AG09319 (cell line): ENCODE measurements at regions not wholly inside any gene's neighbourhood (a gene's known extent, or its start where the extent isn't known, plus 50 kb on each side); places are given as distances from the start of the nearest gene placed in this dataset.

Source experiments
- DNase-seq: peaks from one replicate; pipeline ENCODE4 v3.0.0-alpha.2; 2010; ENCODE audit warnings: low read depth; ENCODE audit errors: extremely low read depth
- TF ChIP-seq, protein P1 (sequence below): IDR thresholded peaks from 2 replicates; pipeline ENCODE4 v1.5.1; 2011; ENCODE audit warnings: low read depth, mild to moderate bottlenecking, inconsistent platforms, low read length, moderate library complexity

DNA sequence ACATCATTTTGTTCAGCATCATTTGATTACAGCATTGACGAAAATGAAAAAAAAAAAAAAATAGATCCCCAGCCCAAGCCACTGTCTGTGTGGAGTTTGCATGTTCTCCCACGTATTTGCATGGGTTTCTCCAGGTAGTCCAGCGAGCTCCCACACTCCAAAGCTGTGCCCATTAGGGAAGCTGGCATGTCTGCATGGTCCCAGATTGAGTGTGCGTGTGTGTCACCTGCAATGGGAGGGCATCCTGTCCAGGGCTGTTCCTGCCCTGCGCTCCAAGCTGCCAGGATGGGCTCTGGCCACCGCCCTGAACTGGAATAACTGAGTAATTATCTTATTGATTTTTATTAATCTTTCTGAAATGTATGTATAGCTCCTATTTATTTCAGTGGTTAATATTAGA lies 88.6 kb downstream of the KLF12 start:
- TF ChIP-seq, protein P1, sequence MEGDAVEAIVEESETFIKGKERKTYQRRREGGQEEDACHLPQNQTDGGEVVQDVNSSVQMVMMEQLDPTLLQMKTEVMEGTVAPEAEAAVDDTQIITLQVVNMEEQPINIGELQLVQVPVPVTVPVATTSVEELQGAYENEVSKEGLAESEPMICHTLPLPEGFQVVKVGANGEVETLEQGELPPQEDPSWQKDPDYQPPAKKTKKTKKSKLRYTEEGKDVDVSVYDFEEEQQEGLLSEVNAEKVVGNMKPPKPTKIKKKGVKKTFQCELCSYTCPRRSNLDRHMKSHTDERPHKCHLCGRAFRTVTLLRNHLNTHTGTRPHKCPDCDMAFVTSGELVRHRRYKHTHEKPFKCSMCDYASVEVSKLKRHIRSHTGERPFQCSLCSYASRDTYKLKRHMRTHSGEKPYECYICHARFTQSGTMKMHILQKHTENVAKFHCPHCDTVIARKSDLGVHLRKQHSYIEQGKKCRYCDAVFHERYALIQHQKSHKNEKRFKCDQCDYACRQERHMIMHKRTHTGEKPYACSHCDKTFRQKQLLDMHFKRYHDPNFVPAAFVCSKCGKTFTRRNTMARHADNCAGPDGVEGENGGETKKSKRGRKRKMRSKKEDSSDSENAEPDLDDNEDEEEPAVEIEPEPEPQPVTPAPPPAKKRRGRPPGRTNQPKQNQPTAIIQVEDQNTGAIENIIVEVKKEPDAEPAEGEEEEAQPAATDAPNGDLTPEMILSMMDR: no peak
- no peak for DNase-seq

DNA sequence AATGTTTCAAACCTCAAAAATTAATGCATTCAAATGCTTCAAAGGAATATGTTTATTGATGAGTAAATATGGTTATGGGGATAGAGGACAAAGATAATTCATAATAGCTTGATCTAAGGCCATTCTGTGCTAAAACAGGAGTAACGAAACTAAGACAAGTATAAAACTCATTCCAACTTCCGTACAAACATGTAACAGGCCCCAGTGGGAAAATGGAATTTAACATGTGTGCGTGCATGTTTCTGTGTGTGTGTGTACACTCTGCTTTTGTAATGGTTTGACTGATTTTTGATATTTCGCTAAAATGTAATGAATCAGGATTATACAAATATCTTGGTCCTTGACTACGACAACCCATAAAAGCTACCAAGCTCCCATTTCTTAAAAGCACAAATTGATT lies 91.0 kb downstream of the KLF12 start:
- DNase-seq: no peak
- TF ChIP-seq, protein P1: no peak

DNA sequence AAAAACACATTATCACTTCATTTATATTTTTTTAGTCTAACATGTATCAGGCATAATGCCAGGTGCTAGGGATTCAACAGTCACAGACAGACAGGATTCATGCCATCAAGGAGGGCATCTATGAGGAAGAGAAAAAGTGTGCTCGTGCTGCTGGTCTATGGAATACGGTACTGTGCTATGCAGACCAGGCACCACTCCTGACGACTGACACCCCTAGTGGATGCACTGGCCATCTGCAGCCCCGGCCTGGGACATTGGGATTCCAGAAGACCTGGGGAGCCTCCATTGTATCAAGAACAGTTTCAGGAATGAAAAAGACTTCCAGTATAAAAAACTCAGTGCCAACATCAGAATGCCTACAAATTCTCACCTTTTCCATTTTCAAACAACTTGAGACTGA lies 94.0 kb downstream of the KLF12 start:
- TF ChIP-seq, protein P1: peak; percentile 27
- no peak for DNase-seq

DNA sequence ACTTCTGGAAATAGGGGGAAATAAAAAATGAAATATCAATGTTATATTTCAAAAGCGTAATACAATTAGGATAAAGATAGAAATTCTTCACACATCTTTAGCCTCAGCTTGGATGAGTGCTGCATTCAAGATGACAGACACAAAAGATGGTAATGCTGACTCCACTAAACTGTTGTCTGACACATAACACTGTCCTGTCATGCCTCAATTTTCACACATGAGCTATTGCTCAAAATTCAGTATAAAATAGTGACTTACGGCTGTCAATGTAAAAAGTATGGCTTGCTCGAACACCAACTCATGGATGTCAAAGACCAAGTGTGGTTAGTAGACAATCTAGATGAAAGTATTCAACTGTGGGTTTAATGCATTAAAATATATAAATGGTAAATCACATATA lies 94.5 kb downstream of the KLF12 start:
- DNase-seq: no peak
- TF ChIP-seq, protein P1: no peak

DNA sequence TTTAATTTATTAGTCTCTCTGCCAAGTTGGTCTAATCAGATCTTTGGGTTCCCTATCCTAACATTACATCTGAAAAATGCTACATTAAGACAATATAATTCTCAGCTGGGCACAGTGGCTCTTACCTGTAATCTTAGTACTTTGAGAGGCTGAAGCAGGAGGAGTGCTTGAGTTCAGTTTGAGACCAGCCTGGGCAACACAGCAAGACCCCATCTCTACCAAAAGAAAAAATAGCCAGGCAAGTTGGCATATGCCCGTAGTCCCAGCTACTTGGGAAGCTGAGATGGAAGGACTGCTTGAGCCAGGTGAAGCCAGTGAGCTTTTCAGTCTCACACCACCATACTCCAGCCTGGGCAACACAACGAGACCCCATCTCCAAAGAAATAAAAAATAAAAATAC lies 95.0 kb downstream of the KLF12 start:
- no peak for DNase-seq
- TF ChIP-seq, protein P1: no peak

DNA sequence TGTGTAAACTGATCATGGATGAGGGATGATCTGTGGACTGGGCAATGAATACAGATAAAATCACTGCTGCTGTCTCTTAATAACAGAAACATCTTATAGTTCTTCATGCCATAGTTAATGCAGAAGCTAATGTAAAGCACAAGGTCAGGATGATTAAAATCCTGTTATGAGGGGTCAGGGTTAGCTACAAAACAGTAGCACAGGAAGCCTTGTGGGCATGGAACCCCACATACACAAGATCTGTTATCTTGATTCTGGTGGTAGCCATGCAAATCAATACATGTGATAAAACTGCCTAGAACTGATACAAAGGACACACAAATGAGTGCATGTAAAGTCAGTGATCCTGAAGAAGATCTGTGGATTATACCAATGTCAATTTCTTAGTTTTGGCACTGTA lies 96.4 kb downstream of the KLF12 start:
- DNase-seq: no peak
- TF ChIP-seq, protein P1: no peak

DNA sequence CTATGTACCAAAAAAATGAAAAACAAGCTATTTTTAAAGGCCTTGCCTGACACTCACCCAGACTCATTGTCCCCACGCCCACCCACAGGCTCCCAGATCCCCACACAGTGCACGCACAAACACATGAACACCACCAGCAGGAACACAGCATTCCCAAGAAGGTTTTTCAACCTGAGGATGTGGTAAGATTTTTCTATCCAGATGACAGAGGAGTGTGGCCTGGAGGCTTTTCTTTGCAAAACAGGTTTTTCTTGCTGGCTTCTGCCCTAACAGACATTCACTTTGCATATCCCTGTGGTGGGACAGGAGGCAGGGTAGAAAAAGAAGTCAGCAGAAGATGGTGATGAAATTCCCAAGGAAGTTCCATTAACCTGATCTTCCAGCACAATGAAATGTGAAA lies 97.8 kb downstream of the KLF12 start:
- TF ChIP-seq, protein P1: no peak
- DNase-seq: no peak
